Skeletal muscle satellite cell (primary cell): ENCODE measurements at regions not wholly inside any gene's neighbourhood (a gene's known extent, or its start where the extent isn't known, plus 50 kb on each side); places are given as distances from the start of the nearest gene placed in this dataset.
"Not testable (repeated sequence)": the region's sequence is repeated elsewhere in the genome, so short reads cannot be mapped to it uniquely, and the experiment has no call there.

ENCODE experiments used
- H3K27me3 ChIP-seq: 2 replicates; pipeline ENCODE4 v1.7.0; 2013; ENCODE audit warnings: low read length; ENCODE audit not compliant: control insufficient read depth, insufficient read depth
- H3K36me3 ChIP-seq: 2 replicates; pipeline ENCODE4 v1.7.0; 2013; ENCODE audit warnings: mild to moderate bottlenecking, control low read depth, low read length; ENCODE audit not compliant: insufficient read depth
- H3K4me1 ChIP-seq: 2 replicates; pipeline ENCODE4 v1.7.0; 2013; ENCODE audit warnings: low read length; ENCODE audit not compliant: control insufficient read depth, insufficient read depth
- H3K4me2 ChIP-seq: 2 replicates; pipeline ENCODE4 v1.7.0; 2013; ENCODE audit warnings: mild to moderate bottlenecking, low read length
- H3K4me3 ChIP-seq: 2 replicates; pipeline ENCODE4 v1.7.0; 2013; ENCODE audit warnings: low read length
- H3K9ac ChIP-seq: 2 replicates; pipeline ENCODE4 v1.7.0; 2013; ENCODE audit warnings: mild to moderate bottlenecking, low read depth, low read length, moderate library complexity
- H3K9me3 ChIP-seq: replicated peaks from 2 replicates; pipeline ENCODE4 v1.7.0; 2013; ENCODE audit warnings: mild to moderate bottlenecking, control low read depth, low read length

- H3K4me1 ChIP-seq = peaks cover 32% of the 10 kb centered on the region
- no peaks in the 10 kb centered on the region for H3K27me3 ChIP-seq
- peak overlapping the region; percentile 42 for H3K4me2 ChIP-seq
- H3K4me3 ChIP-seq = peak overlapping the region; percentile 17
- no peaks in the 10 kb centered on the region for H3K9me3 ChIP-seq
- H3K9ac ChIP-seq = peak overlapping the region; percentile 39
- H3K36me3 ChIP-seq = no peaks in the 10 kb centered on the region
Measured at GRCh38 chr15:96851613-96852012, 521.1 kb downstream of the NR2F2 start.

DNA sequence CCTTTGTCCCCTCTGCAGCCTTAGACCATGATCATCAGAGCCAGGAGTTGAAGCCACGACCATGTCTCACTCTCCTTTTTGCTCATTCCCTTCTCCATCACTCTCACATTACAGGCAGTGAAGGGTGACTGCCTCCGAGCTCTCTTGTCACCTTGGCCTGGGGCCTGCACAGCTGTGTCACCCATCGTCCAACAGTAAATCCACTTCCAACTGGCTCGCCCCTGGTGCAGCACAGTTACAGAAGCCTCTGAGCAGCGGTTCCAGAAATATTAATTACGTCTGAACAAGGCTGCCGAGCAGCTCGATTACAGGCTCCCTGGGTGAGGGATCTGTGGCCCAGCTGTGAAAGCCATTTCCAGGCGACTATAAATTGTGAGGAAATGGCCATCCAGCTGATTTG is 528.2 kb downstream of the NR2F2 start:
- H3K4me1 ChIP-seq = no peaks in the 10 kb centered on the region
- no peak overlapping the region for H3K9ac ChIP-seq
- no peaks in the 10 kb centered on the region for H3K36me3 ChIP-seq
- H3K4me2 ChIP-seq = no peak overlapping the region
- no peaks in the 10 kb centered on the region for H3K27me3 ChIP-seq
- no peaks in the 10 kb centered on the region for H3K9me3 ChIP-seq
- H3K4me3 ChIP-seq = no peak overlapping the region

DNA sequence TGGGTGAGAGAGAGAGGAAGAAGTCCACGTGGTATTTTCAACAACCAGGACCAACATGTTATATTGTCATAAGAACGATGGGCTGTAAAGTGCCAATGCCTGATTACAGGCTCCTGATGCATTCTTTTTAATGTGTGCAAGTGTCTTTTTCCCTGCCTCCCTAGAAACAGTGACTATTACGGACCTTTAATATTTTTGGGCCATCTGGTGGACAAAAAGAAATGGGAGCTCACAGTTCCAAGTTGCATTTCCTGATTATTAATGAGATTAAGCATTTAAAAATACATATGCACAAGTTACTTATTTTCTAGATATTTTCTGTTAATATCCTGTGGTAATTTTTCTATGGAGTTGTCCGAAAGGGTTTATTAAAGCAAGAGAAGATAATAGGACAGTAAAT is 530.2 kb downstream of the NR2F2 start:
- H3K4me1 ChIP-seq = no peaks in the 10 kb centered on the region
- H3K4me2 ChIP-seq = no peak overlapping the region
- no peaks in the 10 kb centered on the region for H3K36me3 ChIP-seq
- no peaks in the 10 kb centered on the region for H3K27me3 ChIP-seq
- H3K9me3 ChIP-seq = no peaks in the 10 kb centered on the region
- no peak overlapping the region for H3K9ac ChIP-seq
- no peak overlapping the region for H3K4me3 ChIP-seq

DNA sequence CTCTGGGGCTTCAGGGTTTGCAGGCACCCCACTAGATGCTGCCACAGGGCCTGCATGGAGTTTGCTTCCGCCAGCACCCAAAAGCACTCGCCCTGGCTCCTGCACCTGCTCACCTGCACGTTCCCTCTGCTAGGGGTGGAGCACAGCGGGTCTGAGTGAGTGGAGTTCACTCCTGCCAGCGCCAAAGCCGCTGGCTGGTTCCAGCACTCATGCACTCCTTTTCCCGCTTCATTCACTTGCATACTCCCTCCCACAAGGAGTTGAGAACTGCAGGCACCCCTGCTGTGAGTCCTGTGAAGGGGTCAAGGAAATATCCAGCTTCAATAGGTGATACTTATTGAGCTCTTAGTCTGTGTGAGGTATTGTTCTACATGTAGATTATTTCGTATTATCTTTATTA is 537.5 kb downstream of the NR2F2 start:
- H3K4me1 ChIP-seq = no peaks in the 10 kb centered on the region
- no peaks in the 10 kb centered on the region for H3K36me3 ChIP-seq
- H3K9ac ChIP-seq = no peak overlapping the region
- H3K9me3 ChIP-seq = no peaks in the 10 kb centered on the region
- H3K4me2 ChIP-seq = no peak overlapping the region
- H3K27me3 ChIP-seq = no peaks in the 10 kb centered on the region
- no peak overlapping the region for H3K4me3 ChIP-seq

- Histone ChIP-seq H3K36me3 (no peaks in the 10 kb centered on the region), H3K9me3 (no peaks in the 10 kb centered on the region), H3K27me3 (no peaks in the 10 kb centered on the region), H3K4me1 (no peaks in the 10 kb centered on the region), H3K4me3 (no peak overlapping the region), H3K9ac (no peak overlapping the region), H3K4me2 (no peak overlapping the region)
Measured at GRCh38 chr15:96869122-96869521, 538.6 kb downstream of the NR2F2 start.

DNA sequence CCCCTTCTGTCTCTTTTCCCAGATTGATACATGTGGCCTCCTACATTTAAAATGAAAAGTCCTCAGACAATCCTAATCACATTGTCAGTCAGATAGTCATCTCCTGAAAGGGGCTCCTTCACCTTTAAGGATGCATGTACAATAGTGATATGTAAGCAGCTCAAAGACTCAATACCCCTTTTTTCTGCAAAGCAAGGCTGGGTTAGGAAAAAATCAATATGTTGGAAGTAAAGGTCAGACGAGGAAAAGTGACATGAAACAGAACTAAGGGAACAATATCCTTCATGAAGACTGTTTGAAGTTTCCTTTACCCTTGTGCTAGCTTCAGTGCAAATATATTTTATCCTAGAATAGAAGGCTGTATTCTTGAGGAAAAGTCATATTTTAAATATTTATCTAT is 539.3 kb downstream of the NR2F2 start:
- no peaks in the 10 kb centered on the region for H3K4me1 ChIP-seq
- no peaks in the 10 kb centered on the region for H3K27me3 ChIP-seq
- no peaks in the 10 kb centered on the region for H3K36me3 ChIP-seq
- no peak overlapping the region for H3K4me2 ChIP-seq
- no peak overlapping the region for H3K4me3 ChIP-seq
- H3K9ac ChIP-seq = no peak overlapping the region
- H3K9me3 ChIP-seq = no peaks in the 10 kb centered on the region

DNA sequence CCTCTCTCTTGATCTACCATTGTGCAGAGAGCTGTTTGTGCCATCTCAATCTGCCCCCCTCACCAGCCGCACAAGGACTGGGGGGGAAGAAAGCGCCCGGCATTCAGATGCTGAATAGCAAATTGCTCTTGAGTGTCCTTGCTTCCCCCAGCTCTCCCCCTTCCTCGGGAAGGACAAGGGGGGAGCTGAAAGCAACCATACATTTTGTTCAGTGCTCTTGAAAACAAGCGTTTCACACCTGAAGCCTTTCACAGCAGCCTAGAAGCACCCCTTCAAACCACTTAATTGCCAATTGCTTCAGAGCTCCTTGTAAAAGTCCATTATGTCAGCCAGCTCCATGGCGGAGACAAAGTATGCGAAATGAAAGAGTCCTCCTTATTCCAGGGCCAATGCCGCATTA is 540.1 kb downstream of the NR2F2 start:
- Histone ChIP-seq H3K27me3 (no peaks in the 10 kb centered on the region), H3K4me3 (no peak overlapping the region), H3K4me1 (no peaks in the 10 kb centered on the region), H3K9ac (no peak overlapping the region), H3K4me2 (no peak overlapping the region), H3K9me3 (no peaks in the 10 kb centered on the region), H3K36me3 (no peaks in the 10 kb centered on the region)

- not testable (repeated sequence) for H3K27me3 ChIP-seq, H3K4me1 ChIP-seq, H3K4me2 ChIP-seq, H3K36me3 ChIP-seq, H3K9me3 ChIP-seq, H3K9ac ChIP-seq, H3K4me3 ChIP-seq
Measured at GRCh38 chr15:96877442-96877841, 546.9 kb downstream of the NR2F2 start.

- H3K36me3 ChIP-seq = no peaks in the 10 kb centered on the region
- H3K4me1 ChIP-seq = no peaks in the 10 kb centered on the region
- no peak overlapping the region for H3K4me2 ChIP-seq
- H3K9me3 ChIP-seq = no peaks in the 10 kb centered on the region
- H3K9ac ChIP-seq = no peak overlapping the region
- H3K4me3 ChIP-seq = no peak overlapping the region
- peaks cover 2% of the 10 kb centered on the region for H3K27me3 ChIP-seq
Measured at GRCh38 chr15:96878129-96878528, 547.6 kb downstream of the NR2F2 start.

- no peaks in the 10 kb centered on the region for H3K9me3 ChIP-seq
- H3K4me2 ChIP-seq = no peak overlapping the region
- H3K9ac ChIP-seq = no peak overlapping the region
- peaks cover 3% of the 10 kb centered on the region for H3K27me3 ChIP-seq
- no peak overlapping the region for H3K4me3 ChIP-seq
- no peaks in the 10 kb centered on the region for H3K4me1 ChIP-seq
- no peaks in the 10 kb centered on the region for H3K36me3 ChIP-seq
Measured at GRCh38 chr15:96882121-96882772, 551.7 kb downstream of the NR2F2 start.

GRCh38 chr15:96887730-96888129 is 557.2 kb downstream of the NR2F2 start:
- no peaks in the 10 kb centered on the region for H3K36me3 ChIP-seq
- H3K4me3 ChIP-seq = no peak overlapping the region
- peaks cover 3% of the 10 kb centered on the region for H3K27me3 ChIP-seq
- no peaks in the 10 kb centered on the region for H3K9me3 ChIP-seq
- H3K4me1 ChIP-seq = no peaks in the 10 kb centered on the region
- no peak overlapping the region for H3K4me2 ChIP-seq
- H3K9ac ChIP-seq = no peak overlapping the region

DNA sequence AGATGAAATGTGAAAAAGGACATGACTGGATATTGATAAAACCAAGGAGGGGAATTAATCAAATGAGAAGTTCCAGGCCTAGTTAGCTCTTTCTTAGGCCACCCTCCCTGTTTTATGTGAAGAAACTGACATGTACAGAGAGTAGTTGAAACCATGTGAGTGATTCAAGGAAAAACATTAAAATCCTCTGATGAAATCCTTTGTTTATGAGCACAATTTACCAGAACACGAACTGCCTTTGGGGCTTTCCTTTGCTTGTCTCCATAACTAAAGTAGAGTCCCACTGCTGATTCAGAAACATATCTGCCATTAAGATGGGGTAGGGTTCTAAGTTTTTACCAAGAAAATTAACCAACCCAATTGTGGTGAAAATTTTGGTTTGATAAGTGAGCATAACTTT is 558.3 kb downstream of the NR2F2 start:
- Histone ChIP-seq H3K27me3 (no peaks in the 10 kb centered on the region), H3K4me2 (no peak overlapping the region), H3K4me1 (no peaks in the 10 kb centered on the region), H3K4me3 (no peak overlapping the region), H3K9me3 (no peaks in the 10 kb centered on the region), H3K36me3 (no peaks in the 10 kb centered on the region), H3K9ac (no peak overlapping the region)
